Stimulated activated effector memory CD8-positive, alpha-beta T cell treated with anti-CD3 and anti-CD28 coated beads, Interleukin-12 subunit alpha, Interleukin-12 subunit beta, amount 100 ng/mL, for 72 hours (primary cell): ENCODE measurements at regions not wholly inside any gene's neighbourhood (a gene's known extent, or its start where the extent isn't known, plus 50 kb on each side); places are given as distances from the start of the nearest gene placed in this dataset.

ENCODE experiments used
- ATAC-seq: fragments of 150-1000 bp; cut with Tn5 transposase; 2 replicates; pipeline ENCODE4 v1.10.0; 2021
- DNase-seq, 2 donors: peaks; one replicate each; pipeline ENCODE4 v3.0.0; 2021 to 2022; ENCODE audit warnings: low spot score in 2 of 2
- H3K27ac Mint-ChIP-seq: one replicate; pipeline ENCODE4 v1.8.0; 2022; ENCODE audit warnings: mild to moderate bottlenecking, mixed read lengths
- H3K36me3 Mint-ChIP-seq: one replicate; pipeline ENCODE4 v1.8.0; 2022; ENCODE audit warnings: mild to moderate bottlenecking, mixed read lengths
- H3K4me1 Mint-ChIP-seq: one replicate; pipeline ENCODE4 v1.8.0; 2022; ENCODE audit warnings: mixed read lengths
- H3K4me3 Mint-ChIP-seq: one replicate; pipeline ENCODE4 v1.8.0; 2022; ENCODE audit warnings: mild to moderate bottlenecking, mixed read lengths
- H3K9me3 Mint-ChIP-seq: one replicate; pipeline ENCODE4 v1.8.0; 2022; ENCODE audit warnings: mixed read lengths

DNA sequence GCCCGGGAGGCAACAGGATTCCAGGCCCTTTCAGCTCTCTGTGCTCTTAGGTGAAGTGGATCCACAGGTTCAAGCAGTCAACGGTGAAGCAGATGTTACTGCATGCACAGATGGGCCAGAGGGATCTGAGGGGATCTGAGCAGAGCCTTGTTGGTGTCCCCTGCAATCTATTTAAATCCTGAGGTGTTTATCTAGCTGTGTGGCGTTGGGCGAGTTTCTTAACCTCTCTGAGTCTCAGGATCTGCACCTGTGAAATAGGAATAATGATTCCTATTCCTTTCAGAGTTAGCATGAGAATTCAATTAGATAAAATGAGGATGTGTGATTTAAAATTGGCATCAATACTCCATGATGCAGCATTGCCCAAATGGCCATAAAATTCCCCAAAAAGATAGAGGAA lies 237.3 kb upstream of the CDH5 start:
- no peak for DNase-seq
- H3K36me3 Mint-ChIP-seq, result no peaks in the 10 kb centered on the region
- ATAC-seq, result no peak
- H3K4me1 Mint-ChIP-seq, result no peaks in the 10 kb centered on the region
- no peaks in the 10 kb centered on the region for H3K9me3 Mint-ChIP-seq
- H3K4me3 Mint-ChIP-seq, result no peak overlapping the region
- H3K27ac Mint-ChIP-seq, result no peak overlapping the region

DNA sequence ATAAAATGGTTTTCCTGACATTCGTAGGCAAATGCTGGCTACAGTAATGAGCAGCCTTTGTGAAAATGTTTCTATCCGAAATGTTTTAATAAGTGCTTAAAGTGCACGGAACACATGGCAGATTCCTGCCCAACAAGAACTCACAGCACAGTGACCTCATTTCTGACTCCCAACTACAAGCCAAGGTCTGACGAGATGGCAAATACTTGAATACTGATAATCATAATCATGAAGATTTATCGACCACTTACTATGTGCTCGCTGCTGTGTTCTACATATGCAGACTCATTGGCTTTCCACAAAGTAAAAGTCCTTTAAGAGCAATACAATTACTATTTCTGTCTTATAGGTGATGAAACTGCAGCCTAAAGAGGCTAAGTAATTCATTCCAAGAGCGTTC lies 238.1 kb upstream of the CDH5 start:
- no peaks in the 10 kb centered on the region for H3K4me1 Mint-ChIP-seq
- no peak for ATAC-seq
- no peaks in the 10 kb centered on the region for H3K9me3 Mint-ChIP-seq
- no peak overlapping the region for H3K4me3 Mint-ChIP-seq
- H3K27ac Mint-ChIP-seq, result no peak overlapping the region
- no peak for DNase-seq
- H3K36me3 Mint-ChIP-seq, result no peaks in the 10 kb centered on the region

DNA sequence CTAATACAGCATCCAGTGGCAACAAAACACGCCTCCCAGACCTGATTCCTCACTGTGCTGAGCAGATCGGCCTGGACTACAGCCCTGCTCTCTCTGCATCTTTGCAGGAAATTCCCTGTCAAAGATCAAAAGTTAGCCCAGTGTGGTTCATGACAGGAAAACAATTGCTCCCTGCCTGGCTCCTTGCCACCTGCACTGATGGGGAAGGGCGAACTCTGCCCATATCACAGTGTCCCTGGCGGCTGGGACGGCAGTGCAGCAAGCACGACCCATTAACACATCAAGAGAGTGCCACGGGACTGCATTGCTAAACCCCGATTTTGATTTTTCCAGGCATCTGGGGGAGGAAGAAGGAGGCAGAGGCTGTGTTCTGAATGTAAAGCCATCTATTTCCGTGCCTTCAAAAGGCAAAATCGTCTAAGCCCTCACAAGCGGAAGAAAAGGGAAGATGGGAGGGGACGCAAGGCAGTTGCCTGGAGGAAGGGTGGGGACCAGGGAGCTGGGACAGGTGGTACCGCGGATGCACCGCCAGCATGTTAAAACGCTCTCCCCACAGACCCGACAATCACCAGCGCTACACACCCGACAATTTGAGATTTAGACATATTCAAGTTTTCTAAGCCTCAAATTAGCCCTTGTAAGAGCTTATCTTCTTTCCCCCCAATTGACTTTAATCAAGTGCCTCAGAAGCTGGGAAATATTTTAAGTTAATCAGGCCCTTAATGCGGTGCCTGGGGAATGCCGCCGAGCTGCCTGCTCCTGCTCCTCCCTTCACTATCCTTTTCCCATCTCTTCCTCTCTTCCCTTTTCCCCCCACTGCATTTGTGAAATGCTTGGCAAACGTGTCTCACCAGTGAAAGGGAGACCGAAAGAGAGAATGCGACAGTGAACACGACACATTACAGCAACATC lies 238.8 kb upstream of the CDH5 start:
- Mint-ChIP-seq H3K27ac (no peak overlapping the region), H3K9me3 (no peaks in the 10 kb centered on the region), H3K4me3 (no peak overlapping the region), H3K4me1 (no peaks in the 10 kb centered on the region), H3K36me3 (no peaks in the 10 kb centered on the region)
- ATAC-seq, result no peak
- no peak for DNase-seq

- Mint-ChIP-seq H3K27ac (no peak overlapping the region), H3K4me3 (no peak overlapping the region), H3K9me3 (no peaks in the 10 kb centered on the region), H3K36me3 (no peaks in the 10 kb centered on the region), H3K4me1 (no peaks in the 10 kb centered on the region)
- DNase-seq, result no peak
- ATAC-seq, result no peak
These were observed 245.0 kb upstream of the CDH5 start for GRCh38 chr16:66121466-66121865.

- no peaks in the 10 kb centered on the region for H3K36me3 Mint-ChIP-seq
- no peak overlapping the region for H3K4me3 Mint-ChIP-seq
- ATAC-seq (no peak), DNase-seq (no peak)
- H3K9me3 Mint-ChIP-seq, result no peaks in the 10 kb centered on the region
- no peaks in the 10 kb centered on the region for H3K4me1 Mint-ChIP-seq
- H3K27ac Mint-ChIP-seq, result no peak overlapping the region
These were observed 245.8 kb upstream of the CDH5 start for GRCh38 chr16:66120656-66121055.

DNA sequence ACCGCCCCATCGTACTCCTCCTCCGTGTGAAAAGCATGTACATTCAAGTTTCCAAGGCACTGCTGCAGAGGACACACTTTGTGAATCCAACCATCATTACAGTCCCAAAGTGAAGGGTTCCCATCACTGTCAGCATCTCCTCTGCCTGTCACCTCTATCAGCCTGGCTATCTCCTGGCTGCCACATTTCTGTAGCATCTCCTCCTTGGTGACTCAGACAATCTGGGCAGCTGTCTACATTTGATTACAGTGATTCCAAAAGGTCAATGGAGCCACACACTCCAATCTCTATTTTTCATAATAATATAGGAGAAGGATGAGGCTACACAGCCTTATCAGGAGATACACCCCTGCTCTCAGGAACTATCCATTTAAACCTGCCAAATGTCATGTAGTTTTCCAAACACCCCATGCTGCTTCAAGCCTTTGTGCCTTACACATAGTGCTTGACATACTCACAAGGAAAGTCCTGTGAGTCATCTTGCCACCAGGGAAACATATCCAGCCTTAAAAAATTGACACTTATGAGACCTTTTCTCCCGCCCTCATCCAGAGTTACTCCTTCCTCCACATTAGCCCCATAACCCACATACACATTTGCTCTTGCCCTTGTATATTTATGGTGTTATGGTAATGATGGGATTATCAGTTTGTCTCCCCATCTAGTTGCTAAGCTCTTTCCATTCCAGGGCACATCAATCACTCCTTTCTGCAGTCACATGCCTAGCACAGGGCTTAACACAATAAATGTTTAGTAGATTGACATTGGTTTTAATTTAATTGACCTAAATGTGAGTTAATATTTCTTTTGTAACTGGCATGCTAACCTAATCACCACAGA lies 250.1 kb upstream of the CDH5 start:
- Mint-ChIP-seq H3K4me3 (no peak overlapping the region), H3K36me3 (no peaks in the 10 kb centered on the region), H3K9me3 (no peaks in the 10 kb centered on the region), H3K27ac (no peak overlapping the region), H3K4me1 (no peaks in the 10 kb centered on the region)
- ATAC-seq (no peak), DNase-seq (no peak)

GRCh38 chr16:66115373-66115772 lies 251.1 kb upstream of the CDH5 start:
- H3K27ac Mint-ChIP-seq, result no peak overlapping the region
- H3K9me3 Mint-ChIP-seq, result no peaks in the 10 kb centered on the region
- H3K4me1 Mint-ChIP-seq, result no peaks in the 10 kb centered on the region
- no peak for DNase-seq
- H3K4me3 Mint-ChIP-seq, result no peak overlapping the region
- no peak for ATAC-seq
- H3K36me3 Mint-ChIP-seq, result no peaks in the 10 kb centered on the region

- DNase-seq, result no peak
- no peaks in the 10 kb centered on the region for H3K36me3 Mint-ChIP-seq
- H3K27ac Mint-ChIP-seq, result no peak overlapping the region
- H3K4me3 Mint-ChIP-seq, result no peak overlapping the region
- no peaks in the 10 kb centered on the region for H3K9me3 Mint-ChIP-seq
- no peaks in the 10 kb centered on the region for H3K4me1 Mint-ChIP-seq
- no peak for ATAC-seq
These were observed 253.3 kb upstream of the CDH5 start for GRCh38 chr16:66113223-66113622.

GRCh38 chr16:66109677-66110076 lies 256.8 kb upstream of the CDH5 start:
- DNase-seq (no peak), ATAC-seq (no peak)
- Mint-ChIP-seq H3K9me3 (no peaks in the 10 kb centered on the region), H3K36me3 (no peaks in the 10 kb centered on the region), H3K4me1 (no peaks in the 10 kb centered on the region), H3K27ac (no peak overlapping the region), H3K4me3 (no peak overlapping the region)

DNA sequence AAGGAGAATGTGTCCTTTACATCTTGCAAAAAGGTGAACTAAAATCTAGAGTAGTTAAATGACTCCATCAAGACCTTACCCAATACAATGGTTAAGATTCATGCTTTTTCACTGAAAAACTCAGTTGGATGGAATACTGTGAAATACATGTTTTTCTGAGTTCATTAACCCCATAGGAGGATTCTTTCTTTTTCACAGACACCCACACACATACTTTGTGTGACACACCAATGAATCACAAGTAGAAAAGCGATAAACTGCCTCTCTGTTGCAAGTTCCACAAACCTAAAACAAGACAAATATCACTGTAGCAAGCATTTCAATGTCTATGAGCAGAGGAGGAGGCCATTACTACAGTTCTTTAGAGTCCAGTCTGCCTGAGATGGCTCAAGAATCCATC lies 258.8 kb upstream of the CDH5 start:
- Mint-ChIP-seq H3K4me1 (no peaks in the 10 kb centered on the region), H3K4me3 (no peak overlapping the region), H3K9me3 (no peaks in the 10 kb centered on the region), H3K36me3 (no peaks in the 10 kb centered on the region), H3K27ac (no peak overlapping the region)
- DNase-seq (no peak), ATAC-seq (no peak)

GRCh38 chr16:66103211-66103610 lies 263.3 kb upstream of the CDH5 start:
- no peak for DNase-seq
- Mint-ChIP-seq H3K9me3 (no peaks in the 10 kb centered on the region), H3K4me3 (no peak overlapping the region), H3K36me3 (no peaks in the 10 kb centered on the region), H3K27ac (no peak overlapping the region), H3K4me1 (no peaks in the 10 kb centered on the region)
- no peak for ATAC-seq

DNA sequence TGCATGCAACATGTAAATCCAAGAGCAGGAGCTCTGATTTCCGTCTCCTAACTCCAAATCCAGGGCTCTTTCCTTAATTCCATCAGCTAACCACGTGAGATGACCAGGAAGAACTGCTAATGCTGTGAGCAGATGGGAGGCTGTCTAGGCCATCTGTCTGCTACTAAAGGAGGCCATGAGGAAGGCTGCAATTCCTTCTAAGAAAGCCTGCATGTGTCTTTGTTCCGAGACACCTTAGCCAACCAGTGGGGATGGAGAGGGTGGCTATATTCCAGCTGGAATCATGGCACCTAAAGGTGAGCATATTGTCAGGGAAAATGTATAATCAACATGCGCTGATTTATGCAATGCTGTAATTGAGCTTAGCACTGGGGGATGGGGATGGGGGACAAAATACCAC lies 267.2 kb upstream of the CDH5 start:
- H3K4me1 Mint-ChIP-seq, result no peaks in the 10 kb centered on the region

GRCh38 chr16:66097751-66098150 lies 268.7 kb upstream of the CDH5 start:
- no peak overlapping the region for H3K27ac Mint-ChIP-seq
- H3K4me3 Mint-ChIP-seq, result no peak overlapping the region
- H3K9me3 Mint-ChIP-seq, result no peaks in the 10 kb centered on the region
- ATAC-seq (no peak), DNase-seq (no peak)
- no peaks in the 10 kb centered on the region for H3K36me3 Mint-ChIP-seq
- no peaks in the 10 kb centered on the region for H3K4me1 Mint-ChIP-seq

More for the DNA sequence above, 267.2 kb upstream of the CDH5 start:
- no peak for DNase-seq
- Mint-ChIP-seq H3K27ac (no peak overlapping the region), H3K4me3 (no peak overlapping the region), H3K9me3 (no peaks in the 10 kb centered on the region), H3K36me3 (no peaks in the 10 kb centered on the region)
- no peak for ATAC-seq

DNA sequence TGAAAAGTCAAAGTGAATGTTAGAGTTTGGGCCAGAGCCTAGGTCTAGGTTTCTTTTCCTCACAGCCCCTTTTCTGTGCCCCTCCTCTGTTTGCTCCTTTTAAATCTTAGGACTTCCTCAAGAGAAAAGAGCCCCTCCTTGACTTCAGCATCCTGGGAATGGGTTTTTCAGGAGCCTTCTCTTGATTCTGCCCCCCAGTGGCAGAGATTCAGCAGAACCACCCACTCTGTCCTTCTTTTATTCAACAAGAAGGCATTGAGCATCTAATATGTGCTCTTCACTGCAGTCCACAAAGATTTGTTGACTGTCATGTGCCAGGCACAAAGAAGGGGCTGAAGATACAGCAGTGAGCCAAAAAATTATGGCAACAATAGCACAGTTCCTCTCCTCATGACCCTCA lies 270.8 kb upstream of the CDH5 start:
- Mint-ChIP-seq H3K9me3 (no peaks in the 10 kb centered on the region), H3K4me3 (no peak overlapping the region), H3K4me1 (no peaks in the 10 kb centered on the region), H3K36me3 (no peaks in the 10 kb centered on the region), H3K27ac (no peak overlapping the region)
- no peak for DNase-seq
- ATAC-seq, result no peak

DNA sequence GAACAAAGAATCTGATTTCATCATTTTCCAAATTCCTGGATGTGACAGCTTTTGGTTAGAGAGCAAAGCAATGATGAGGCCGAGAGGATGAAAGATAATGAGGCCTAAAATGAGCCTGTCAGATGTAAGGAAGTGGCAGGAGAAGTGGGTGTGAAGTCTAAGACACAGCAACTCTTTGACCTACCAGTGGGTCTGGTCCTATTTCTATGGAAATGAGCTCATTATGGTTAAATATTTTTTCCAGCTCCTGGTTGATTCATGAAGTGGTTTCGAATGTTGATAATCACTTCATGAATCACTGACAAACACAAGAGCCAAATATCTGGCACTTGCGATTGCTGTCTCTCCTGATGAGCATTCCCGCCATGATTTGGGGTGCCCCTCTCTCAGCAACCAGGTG lies 273.3 kb upstream of the CDH5 start:
- no peak overlapping the region for H3K27ac Mint-ChIP-seq
- DNase-seq (no peak), ATAC-seq (no peak)

GRCh38 chr16:66091471-66091891 lies 275.0 kb upstream of the CDH5 start:
- H3K4me1 Mint-ChIP-seq, result no peaks in the 10 kb centered on the region
- no peaks in the 10 kb centered on the region for H3K9me3 Mint-ChIP-seq
- no peaks in the 10 kb centered on the region for H3K36me3 Mint-ChIP-seq
- H3K4me3 Mint-ChIP-seq, result no peak overlapping the region
- H3K27ac Mint-ChIP-seq, result no peak overlapping the region
- ATAC-seq, result no peak
- no peak for DNase-seq

More for the DNA sequence above, 273.3 kb upstream of the CDH5 start:
- H3K4me1 Mint-ChIP-seq, result no peaks in the 10 kb centered on the region
- no peak overlapping the region for H3K4me3 Mint-ChIP-seq
- H3K9me3 Mint-ChIP-seq, result no peaks in the 10 kb centered on the region
- H3K36me3 Mint-ChIP-seq, result no peaks in the 10 kb centered on the region
